ENCODE measurements at regions not wholly inside any gene's neighbourhood (a gene's known extent, or its start where the extent isn't known, plus 50 kb on each side); places are given as distances from the start of the nearest gene placed in this dataset.

DNA sequence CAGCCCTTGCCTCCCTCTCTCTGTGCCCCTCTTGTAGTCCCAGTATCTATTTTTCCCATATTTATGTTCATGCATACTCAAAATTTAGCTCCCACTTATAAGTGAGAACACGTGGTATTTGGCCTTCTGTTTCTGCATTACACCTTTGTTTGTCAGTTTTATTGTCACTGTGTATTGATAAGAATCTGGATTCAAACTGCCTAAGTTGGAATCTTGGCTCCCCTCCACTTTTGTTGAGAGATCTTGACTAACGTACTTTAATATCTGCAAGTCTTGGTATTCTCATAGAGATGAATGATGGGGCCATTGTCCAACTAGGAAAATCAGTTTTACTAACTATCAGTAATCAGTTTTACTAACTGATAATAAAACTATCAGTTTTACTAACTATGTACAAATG lies 87.8 kb upstream of the PRMT6 start:
- TF ChIP-seq, protein P1, sequence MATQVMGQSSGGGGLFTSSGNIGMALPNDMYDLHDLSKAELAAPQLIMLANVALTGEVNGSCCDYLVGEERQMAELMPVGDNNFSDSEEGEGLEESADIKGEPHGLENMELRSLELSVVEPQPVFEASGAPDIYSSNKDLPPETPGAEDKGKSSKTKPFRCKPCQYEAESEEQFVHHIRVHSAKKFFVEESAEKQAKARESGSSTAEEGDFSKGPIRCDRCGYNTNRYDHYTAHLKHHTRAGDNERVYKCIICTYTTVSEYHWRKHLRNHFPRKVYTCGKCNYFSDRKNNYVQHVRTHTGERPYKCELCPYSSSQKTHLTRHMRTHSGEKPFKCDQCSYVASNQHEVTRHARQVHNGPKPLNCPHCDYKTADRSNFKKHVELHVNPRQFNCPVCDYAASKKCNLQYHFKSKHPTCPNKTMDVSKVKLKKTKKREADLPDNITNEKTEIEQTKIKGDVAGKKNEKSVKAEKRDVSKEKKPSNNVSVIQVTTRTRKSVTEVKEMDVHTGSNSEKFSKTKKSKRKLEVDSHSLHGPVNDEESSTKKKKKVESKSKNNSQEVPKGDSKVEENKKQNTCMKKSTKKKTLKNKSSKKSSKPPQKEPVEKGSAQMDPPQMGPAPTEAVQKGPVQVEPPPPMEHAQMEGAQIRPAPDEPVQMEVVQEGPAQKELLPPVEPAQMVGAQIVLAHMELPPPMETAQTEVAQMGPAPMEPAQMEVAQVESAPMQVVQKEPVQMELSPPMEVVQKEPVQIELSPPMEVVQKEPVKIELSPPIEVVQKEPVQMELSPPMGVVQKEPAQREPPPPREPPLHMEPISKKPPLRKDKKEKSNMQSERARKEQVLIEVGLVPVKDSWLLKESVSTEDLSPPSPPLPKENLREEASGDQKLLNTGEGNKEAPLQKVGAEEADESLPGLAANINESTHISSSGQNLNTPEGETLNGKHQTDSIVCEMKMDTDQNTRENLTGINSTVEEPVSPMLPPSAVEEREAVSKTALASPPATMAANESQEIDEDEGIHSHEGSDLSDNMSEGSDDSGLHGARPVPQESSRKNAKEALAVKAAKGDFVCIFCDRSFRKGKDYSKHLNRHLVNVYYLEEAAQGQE (IDR thresholded peaks at IDR 0.05; ENCODE audit: insufficient replicate concordance, low read depth) = no peak
- TF ChIP-seq, protein P2, sequence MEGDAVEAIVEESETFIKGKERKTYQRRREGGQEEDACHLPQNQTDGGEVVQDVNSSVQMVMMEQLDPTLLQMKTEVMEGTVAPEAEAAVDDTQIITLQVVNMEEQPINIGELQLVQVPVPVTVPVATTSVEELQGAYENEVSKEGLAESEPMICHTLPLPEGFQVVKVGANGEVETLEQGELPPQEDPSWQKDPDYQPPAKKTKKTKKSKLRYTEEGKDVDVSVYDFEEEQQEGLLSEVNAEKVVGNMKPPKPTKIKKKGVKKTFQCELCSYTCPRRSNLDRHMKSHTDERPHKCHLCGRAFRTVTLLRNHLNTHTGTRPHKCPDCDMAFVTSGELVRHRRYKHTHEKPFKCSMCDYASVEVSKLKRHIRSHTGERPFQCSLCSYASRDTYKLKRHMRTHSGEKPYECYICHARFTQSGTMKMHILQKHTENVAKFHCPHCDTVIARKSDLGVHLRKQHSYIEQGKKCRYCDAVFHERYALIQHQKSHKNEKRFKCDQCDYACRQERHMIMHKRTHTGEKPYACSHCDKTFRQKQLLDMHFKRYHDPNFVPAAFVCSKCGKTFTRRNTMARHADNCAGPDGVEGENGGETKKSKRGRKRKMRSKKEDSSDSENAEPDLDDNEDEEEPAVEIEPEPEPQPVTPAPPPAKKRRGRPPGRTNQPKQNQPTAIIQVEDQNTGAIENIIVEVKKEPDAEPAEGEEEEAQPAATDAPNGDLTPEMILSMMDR (IDR thresholded peaks at IDR 0.05; ENCODE audit: insufficient read depth, low read length) = no peak
- TF ChIP-seq POLR2AphosphoS5 (IDR thresholded peaks at IDR 0.05; ENCODE audit: low read depth) = no peak
